ENCODE measurements at regions not wholly inside any gene's neighbourhood (a gene's known extent, or its start where the extent isn't known, plus 50 kb on each side); places are given as distances from the start of the nearest gene placed in this dataset.
"Not testable (repeated sequence)": the region's sequence is repeated elsewhere in the genome, so short reads cannot be mapped to it uniquely, and the experiment has no call there.

DNA sequence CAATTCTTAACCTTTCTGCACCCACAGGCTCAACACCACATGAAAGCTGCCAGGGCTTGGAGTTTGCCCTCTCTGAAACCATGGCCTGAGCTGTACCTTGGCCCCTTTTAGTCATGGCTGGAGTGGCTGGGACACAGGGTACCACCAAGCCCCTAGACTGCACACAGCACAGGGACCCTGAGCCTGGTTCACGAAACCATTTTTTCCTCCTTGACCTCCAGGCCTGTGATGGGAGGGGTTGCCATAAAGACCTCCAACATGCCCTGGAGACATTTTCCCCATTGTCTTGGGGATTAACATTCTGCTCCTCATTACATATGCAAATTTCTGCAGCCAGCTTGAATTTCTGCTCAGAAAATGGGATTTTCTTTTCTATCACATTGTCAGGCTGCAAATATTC lies 113.4 kb downstream of the XPNPEP1 start:
- DNase-seq; H3K4me1 ChIP-seq; H3K36me3 ChIP-seq; H3K27me3 ChIP-seq; H3K4me3 ChIP-seq (ENCODE audit: low read depth, low read length); H3K9me3 ChIP-seq: not testable (repeated sequence)

DNA sequence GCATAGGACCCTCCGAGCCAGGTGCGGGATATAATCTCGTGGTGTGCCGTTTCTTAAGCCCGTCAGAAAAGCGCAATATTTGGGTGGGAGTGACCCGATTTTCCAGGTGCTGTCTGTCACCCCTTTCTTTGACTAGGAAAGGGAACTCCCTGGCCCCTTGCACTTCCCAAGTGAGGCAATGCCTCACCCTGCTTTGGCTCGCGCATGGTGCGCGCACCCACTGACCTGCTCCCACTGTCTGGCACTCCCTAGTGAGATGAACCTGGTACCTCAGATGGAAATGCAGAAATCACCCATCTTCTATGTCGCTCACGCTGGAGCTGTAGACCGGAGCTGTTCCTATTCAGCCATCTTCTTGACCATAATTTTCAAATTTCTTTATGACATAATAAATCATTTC lies 122.1 kb downstream of the XPNPEP1 start:
- H3K9me3 ChIP-seq; H3K27me3 ChIP-seq; H3K4me1 ChIP-seq; DNase-seq; H3K36me3 ChIP-seq; H3K4me3 ChIP-seq (ENCODE audit: low read depth, low read length): not testable (repeated sequence)

DNA sequence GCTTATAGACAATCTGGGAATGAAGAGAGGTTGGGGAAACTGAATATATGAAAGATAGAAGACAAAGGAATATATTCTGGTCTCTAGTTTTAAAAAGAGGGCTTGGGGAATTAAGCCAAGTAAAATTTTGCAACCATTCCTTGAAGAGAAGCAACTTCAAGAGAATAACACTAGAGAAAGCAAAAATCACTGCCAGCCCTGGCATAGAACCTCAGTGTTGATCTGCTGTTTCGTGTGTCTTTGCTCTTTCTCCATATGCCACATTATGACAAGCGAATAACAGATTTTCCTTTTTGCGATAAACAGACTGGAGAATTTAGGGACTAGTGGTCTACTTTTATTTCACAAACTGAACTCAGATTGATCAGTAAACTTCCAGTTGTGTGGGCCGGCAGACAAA lies 132.7 kb downstream of the XPNPEP1 start:
- H3K36me3 ChIP-seq = no peaks in the 10 kb centered on the region
- no peaks in the 10 kb centered on the region for H3K4me1 ChIP-seq
- TF ChIP-seq, protein P1, sequence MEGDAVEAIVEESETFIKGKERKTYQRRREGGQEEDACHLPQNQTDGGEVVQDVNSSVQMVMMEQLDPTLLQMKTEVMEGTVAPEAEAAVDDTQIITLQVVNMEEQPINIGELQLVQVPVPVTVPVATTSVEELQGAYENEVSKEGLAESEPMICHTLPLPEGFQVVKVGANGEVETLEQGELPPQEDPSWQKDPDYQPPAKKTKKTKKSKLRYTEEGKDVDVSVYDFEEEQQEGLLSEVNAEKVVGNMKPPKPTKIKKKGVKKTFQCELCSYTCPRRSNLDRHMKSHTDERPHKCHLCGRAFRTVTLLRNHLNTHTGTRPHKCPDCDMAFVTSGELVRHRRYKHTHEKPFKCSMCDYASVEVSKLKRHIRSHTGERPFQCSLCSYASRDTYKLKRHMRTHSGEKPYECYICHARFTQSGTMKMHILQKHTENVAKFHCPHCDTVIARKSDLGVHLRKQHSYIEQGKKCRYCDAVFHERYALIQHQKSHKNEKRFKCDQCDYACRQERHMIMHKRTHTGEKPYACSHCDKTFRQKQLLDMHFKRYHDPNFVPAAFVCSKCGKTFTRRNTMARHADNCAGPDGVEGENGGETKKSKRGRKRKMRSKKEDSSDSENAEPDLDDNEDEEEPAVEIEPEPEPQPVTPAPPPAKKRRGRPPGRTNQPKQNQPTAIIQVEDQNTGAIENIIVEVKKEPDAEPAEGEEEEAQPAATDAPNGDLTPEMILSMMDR (IDR thresholded peaks at IDR 0.05; ENCODE audit: low read depth, low read length) = no peak
- DNase-seq = no peak
- no peaks in the 10 kb centered on the region for H3K9me3 ChIP-seq
- no peak overlapping the region for H3K4me3 ChIP-seq (ENCODE audit: low read depth, low read length)
- H3K27me3 ChIP-seq = 0 out of 2 replicates have a peak, but pooled peaks cover 3% of the 10 kb centered on the region

DNA sequence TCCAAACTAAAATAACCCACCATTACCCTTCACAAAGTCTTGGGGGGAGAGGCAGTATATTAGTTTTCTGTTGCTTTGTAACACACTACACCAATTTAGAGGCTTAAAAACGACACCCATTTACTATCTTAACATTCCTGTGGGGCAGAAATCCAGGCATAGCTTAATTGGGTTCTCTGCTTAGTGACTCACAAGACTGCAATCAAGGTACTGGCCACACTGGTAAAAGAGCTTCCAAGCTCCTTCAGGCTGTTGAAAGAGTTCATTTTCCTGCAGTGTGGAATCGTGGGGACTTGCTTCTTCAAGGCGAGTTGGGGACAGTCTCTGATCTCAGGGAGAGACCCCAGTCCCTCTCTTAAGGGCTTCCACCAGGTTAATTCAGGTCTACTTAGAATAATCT lies 139.1 kb downstream of the XPNPEP1 start:
- Histone ChIP-seq H3K27me3 (peaks cover 3% of the 10 kb centered on the region; the same call in 1 of the 2 replicates), H3K4me1 (no peaks in the 10 kb centered on the region), H3K9me3 (no peaks in the 10 kb centered on the region), H3K4me3 (ENCODE audit: low read depth, low read length) (no peak overlapping the region), H3K36me3 (no peaks in the 10 kb centered on the region)
- TF ChIP-seq, protein P1 (IDR thresholded peaks at IDR 0.05; ENCODE audit: low read depth, low read length) = no peak
- DNase-seq = no peak

DNA sequence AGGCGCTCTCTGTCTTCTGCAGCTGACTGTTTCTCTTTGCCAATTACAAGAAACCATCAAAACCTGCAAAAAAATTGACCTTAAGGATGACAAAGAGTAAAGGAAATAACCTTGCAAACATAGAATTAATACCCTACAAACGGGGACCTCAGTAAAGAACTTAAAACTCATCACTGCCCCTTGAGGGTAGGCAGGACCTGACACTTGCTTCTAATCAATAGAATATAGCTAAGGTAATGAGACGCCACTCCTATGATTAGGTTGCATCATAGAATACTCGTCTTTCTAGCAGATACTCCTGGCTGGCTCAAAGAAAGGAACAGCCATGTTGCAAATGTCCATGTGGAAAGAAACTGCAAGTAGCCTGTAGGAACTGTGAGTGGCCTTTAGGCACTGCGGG lies 140.0 kb downstream of the XPNPEP1 start:
- Histone ChIP-seq H3K9me3 (no peaks in the 10 kb centered on the region), H3K36me3 (no peaks in the 10 kb centered on the region), H3K4me1 (no peaks in the 10 kb centered on the region), H3K4me3 (ENCODE audit: low read depth, low read length) (no peak overlapping the region), H3K27me3 (peaks cover 3% of the 10 kb centered on the region; the same call in 1 of the 2 replicates)
- DNase-seq = no peak
- TF ChIP-seq, protein P1 (IDR thresholded peaks at IDR 0.05; ENCODE audit: low read depth, low read length) = no peak

DNA sequence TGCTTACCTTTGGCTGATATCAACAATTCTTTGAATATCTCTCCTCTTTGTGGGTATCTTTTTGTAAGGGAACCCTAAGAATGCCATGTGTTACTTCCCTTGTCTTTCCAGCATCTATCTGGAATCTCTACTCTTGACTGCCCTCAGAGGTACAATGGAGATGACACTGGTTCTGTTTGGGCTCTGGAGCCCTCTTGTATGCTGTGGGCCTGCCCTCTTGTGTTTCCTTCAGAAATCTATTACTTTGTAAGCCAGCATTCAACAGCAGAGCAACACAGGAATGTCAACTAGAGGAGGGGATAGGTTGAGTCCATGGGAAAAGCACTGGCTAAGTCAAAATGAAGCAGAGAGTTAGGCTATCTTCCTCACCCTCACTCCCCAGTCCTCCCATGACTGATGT lies 142.3 kb downstream of the XPNPEP1 start:
- no peak overlapping the region for H3K4me3 ChIP-seq (ENCODE audit: low read depth, low read length)
- H3K4me1 ChIP-seq = no peaks in the 10 kb centered on the region
- no peaks in the 10 kb centered on the region; the same call in 1 of the 2 replicates for H3K27me3 ChIP-seq
- no peaks in the 10 kb centered on the region for H3K9me3 ChIP-seq
- no peak for DNase-seq
- no peaks in the 10 kb centered on the region for H3K36me3 ChIP-seq
- TF ChIP-seq, protein P1 (IDR thresholded peaks at IDR 0.05; ENCODE audit: low read depth, low read length) = no peak

DNA sequence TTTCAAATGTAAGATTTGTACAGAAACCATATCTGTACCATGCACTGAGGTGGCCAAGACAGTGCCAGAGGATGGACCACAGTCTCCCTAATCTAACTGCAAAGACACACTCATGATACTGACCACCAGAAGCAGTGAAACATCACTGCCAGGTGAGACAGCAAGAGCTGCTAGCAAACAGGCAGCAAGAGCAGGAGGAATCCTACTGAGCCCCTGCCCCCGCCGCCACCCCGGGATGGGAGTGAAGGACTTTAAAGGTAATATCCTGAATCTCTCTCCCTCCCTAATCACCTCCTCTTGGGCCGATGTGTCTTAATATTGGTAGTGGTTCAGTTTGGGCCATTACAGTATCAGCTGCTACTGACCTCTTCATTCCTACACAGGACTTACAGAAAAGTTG lies 144.3 kb downstream of the XPNPEP1 start:
- TF ChIP-seq, protein P1 (IDR thresholded peaks at IDR 0.05; ENCODE audit: low read depth, low read length) = no peak

More for the DNA sequence above, 144.3 kb downstream of the XPNPEP1 start:
- Histone ChIP-seq H3K36me3 (no peaks in the 10 kb centered on the region), H3K4me1 (no peaks in the 10 kb centered on the region), H3K4me3 (ENCODE audit: low read depth, low read length) (no peak overlapping the region), H3K27me3 (no peaks in the 10 kb centered on the region; the same call in 1 of the 2 replicates), H3K9me3 (no peaks in the 10 kb centered on the region)
- DNase-seq = no peak
